NCI-H2029 treated with DMSO at 0.1 percent for 48 hours (cell line): ENCODE measurements at regions not wholly inside any gene's neighbourhood (a gene's known extent, or its start where the extent isn't known, plus 50 kb on each side); places are given as distances from the start of the nearest gene placed in this dataset.

Experiments used
- DNase-seq: peaks from one replicate; lab custom pipeline; 2025; lab: John Stamatoyannopoulos, UW

GRCh38 chr5:155068616-155069100, 55.1 kb downstream of the KIF4B start:
- DNase-seq, result no peak

- DNase-seq, result no peak
These were observed 56.4 kb downstream of the KIF4B start for GRCh38 chr5:155069961-155070360.

- no peak for DNase-seq
These were observed 57.2 kb downstream of the KIF4B start for GRCh38 chr5:155070781-155071180.

GRCh38 chr5:155076379-155076778, 62.8 kb downstream of the KIF4B start:
- DNase-seq, result no peak

GRCh38 chr5:155079698-155080097, 66.1 kb downstream of the KIF4B start:
- DNase-seq, result no peak

- DNase-seq, result peak; percentile 9
These were observed 67.2 kb downstream of the KIF4B start for GRCh38 chr5:155080721-155081120.

GRCh38 chr5:155081618-155082017, 68.1 kb downstream of the KIF4B start:
- no peak for DNase-seq

- no peak for DNase-seq
These were observed 68.8 kb downstream of the KIF4B start for GRCh38 chr5:155082401-155082800.

GRCh38 chr5:155085282-155085989, 71.9 kb downstream of the KIF4B start:
- no peak for DNase-seq

GRCh38 chr5:155087036-155087435, 73.5 kb downstream of the KIF4B start:
- DNase-seq, result no peak

GRCh38 chr5:155088811-155089210, 75.3 kb downstream of the KIF4B start:
- no peak for DNase-seq

GRCh38 chr5:155089643-155090042, 76.1 kb downstream of the KIF4B start:
- no peak for DNase-seq

- no peak for DNase-seq
These were observed 77.6 kb downstream of the KIF4B start for GRCh38 chr5:155091063-155091648.

GRCh38 chr5:155091768-155092717, 78.5 kb downstream of the KIF4B start:
- no peak for DNase-seq

GRCh38 chr5:155094455-155094854, 80.9 kb downstream of the KIF4B start:
- no peak for DNase-seq

GRCh38 chr5:155097995-155098394, 84.4 kb downstream of the KIF4B start:
- no peak for DNase-seq

GRCh38 chr5:155098433-155098832, 84.9 kb downstream of the KIF4B start:
- DNase-seq, result no peak

- no peak for DNase-seq
These were observed 88.1 kb downstream of the KIF4B start for GRCh38 chr5:155101697-155102096.

- no peak for DNase-seq
These were observed 89.6 kb downstream of the KIF4B start for GRCh38 chr5:155103146-155103545.

GRCh38 chr5:155104441-155104840, 90.9 kb downstream of the KIF4B start:
- no peak for DNase-seq

- no peak for DNase-seq
These were observed 92.7 kb downstream of the KIF4B start for GRCh38 chr5:155106221-155106620.

- DNase-seq, result no peak
These were observed 100.3 kb downstream of the KIF4B start for GRCh38 chr5:155113888-155114287.

GRCh38 chr5:155114655-155115054, 101.1 kb downstream of the KIF4B start:
- DNase-seq, result no peak
